SK-N-SH (cell line): ENCODE measurements at regions not wholly inside any gene's neighbourhood (a gene's known extent, or its start where the extent isn't known, plus 50 kb on each side); places are given as distances from the start of the nearest gene placed in this dataset.

Experiments used
- CTCF ChIA-PET: fragments of 300-600, 350-600 bp; formaldehyde crosslinking; extraction: SDS; loops from one replicate; lab custom pipeline; 2021; lab: Yijun Ruan, JAX
- POLR2A ChIA-PET: fragments of 350-600 bp; sonication (Branson Sonifier 250); formaldehyde crosslinking; extraction: SDS; loops from one replicate; lab custom pipeline; 2020; ENCODE audit warnings: antibody characterized with exemption, inconsistent platforms; lab: Yijun Ruan, JAX
- DNase-seq: peaks from one replicate; pipeline ENCODE4 v3.0.0; 2012
- H2AFZ ChIP-seq: fragments of 200-600 bp; sonication (generic); 2 replicates; pipeline ENCODE4 v1.8.1; 2016; ENCODE audit warnings: antibody characterized with exemption, mild to moderate bottlenecking, low read depth
- H3F3A ChIP-seq: fragments of 200-600 bp; sonication (generic); replicated peaks from 2 replicates; pipeline ENCODE3; 2016; ENCODE audit warnings: antibody characterized with exemption, mild to moderate bottlenecking; ENCODE audit not compliant: insufficient read depth
- H3K27ac ChIP-seq, 2 experiments: fragments of 200-500 bp in 1 of 2; fragments of 200-600 bp in 1 of 2; sonication (Bioruptor generic) in 1 of 2; sonication (generic), shearing (Covaris generic) in 1 of 2; 2 replicates each; pipeline versions ENCODE4 v1.5.1 to v1.6.1; 2014 to 2016; ENCODE audit warnings: low read depth in 2 of 2, inconsistent platforms in 1 of 2, low read length in 1 of 2, mild to moderate bottlenecking in 1 of 2, mixed read lengths in 1 of 2
- H3K27me3 ChIP-seq: fragments of 200-600 bp; sonication (generic), shearing (Covaris generic); 2 replicates; pipeline ENCODE4 v1.6.1; 2016; ENCODE audit warnings: mixed run types; ENCODE audit not compliant: insufficient read depth
- H3K36me3 ChIP-seq, 2 experiments: fragments of 200-500 bp in 1 of 2; fragments of 200-600 bp in 1 of 2; sonication (Bioruptor generic) in 1 of 2; sonication (generic) in 1 of 2; replicated peaks in 1 of 2; 2 replicates each; pipeline versions ENCODE3 to v1.5.1; 2014 to 2016; ENCODE audit warnings: low read length in 1 of 2, mild to moderate bottlenecking in 1 of 2; ENCODE audit not compliant: insufficient read depth in 2 of 2, control insufficient read depth in 1 of 2
- H3K4me1 ChIP-seq, 2 experiments: fragments of 200-500 bp in 1 of 2; fragments of 200-600 bp in 1 of 2; sonication (Bioruptor generic) in 1 of 2; sonication (generic), shearing (Covaris generic) in 1 of 2; 2 replicates each; pipeline versions ENCODE4 v1.5.1 to v1.6.1; 2014 to 2016; ENCODE audit warnings: low read depth in 1 of 2, low read length in 1 of 2, mixed run types in 1 of 2; ENCODE audit not compliant: insufficient read depth in 2 of 2, control insufficient read depth in 1 of 2
- H3K4me2 ChIP-seq: fragments of 200-600 bp; sonication (generic), shearing (Covaris generic); 2 replicates; pipeline ENCODE4 v1.6.1; 2017; ENCODE audit warnings: mixed run types
- H3K4me3 ChIP-seq, 2 experiments: fragments of 200-500 bp in 1 of 2; fragments of 200-600 bp in 1 of 2; sonication (Bioruptor generic) in 1 of 2; sonication (generic), shearing (Covaris generic) in 1 of 2; 2 replicates each; pipeline versions ENCODE4 v1.5.1 to v1.8.1; 2014 to 2016; ENCODE audit warnings: low read depth in 2 of 2, inconsistent platforms in 1 of 2, low read length in 1 of 2, mild to moderate bottlenecking in 1 of 2, mixed read lengths in 1 of 2, moderate library complexity in 1 of 2
- H3K79me2 ChIP-seq: fragments of 200-600 bp; sonication (generic); 2 replicates; pipeline ENCODE4 v1.8.1; 2017; ENCODE audit warnings: mild to moderate bottlenecking; ENCODE audit not compliant: insufficient read depth
- H3K9ac ChIP-seq: fragments of 200-600 bp; sonication (generic); 2 replicates; pipeline ENCODE4 v1.6.1; 2017; ENCODE audit warnings: mixed run types
- H3K9me2 ChIP-seq: fragments of 200-600 bp; sonication (generic); 2 replicates; pipeline ENCODE4 v1.6.1; 2017; ENCODE audit warnings: mixed run types
- H3K9me3 ChIP-seq: fragments of 200-600 bp; sonication (generic); 2 replicates; pipeline ENCODE4 v1.6.1; 2017; ENCODE audit warnings: mixed run types, mild to moderate bottlenecking, moderate library complexity
- H4K20me1 ChIP-seq: fragments of 200-600 bp; sonication (generic); 2 replicates; pipeline ENCODE4 v1.6.1; 2017; ENCODE audit warnings: mild to moderate bottlenecking, mixed run types; ENCODE audit not compliant: insufficient read depth
- EP300 ChIP-seq, 2 experiments: IDR thresholded peaks; 2 replicates each; pipeline versions ENCODE4 v1.4.0 to v1.6.1; 2012; ENCODE audit warnings: borderline replicate concordance in 1 of 2, low read depth in 1 of 2, low read length in 1 of 2
- FOSL2 ChIP-seq: IDR thresholded peaks from 2 replicates; pipeline ENCODE4 v1.4.0; 2012; ENCODE audit warnings: low read depth, mild to moderate bottlenecking, moderate library complexity, borderline replicate concordance
- FOXJ3 ChIP-seq: sonication (generic); formaldehyde crosslinking; IDR thresholded peaks from 2 replicates; pipeline ENCODE4 v1.5.1; 2020; ENCODE audit warnings: mild to moderate bottlenecking, missing genetic modification reagents
- JUND ChIP-seq: IDR thresholded peaks from 2 replicates; pipeline ENCODE4 v1.4.0; 2012
- PBX3 ChIP-seq: IDR thresholded peaks from 2 replicates; pipeline ENCODE4; 2012
- POLR2AphosphoS5 ChIP-seq: IDR thresholded peaks from 2 replicates; pipeline ENCODE4 v1.6.1; 2012; ENCODE audit warnings: low read depth, low read length
- RCOR1 ChIP-seq: fragments of 150-350 bp; IDR thresholded peaks from 2 replicates; pipeline ENCODE4 v1.6.1; 2017; ENCODE audit warnings: antibody characterized with exemption, low read length
- REST ChIP-seq: IDR thresholded peaks from 2 replicates; pipeline ENCODE4 v1.6.1; 2012; ENCODE audit warnings: mild to moderate bottlenecking, low read depth, low read length, moderate library complexity
- TCF12 ChIP-seq: IDR thresholded peaks from 2 replicates; pipeline ENCODE4 v1.4.0; 2012
- USF1 ChIP-seq: IDR thresholded peaks from 2 replicates; pipeline ENCODE4 v1.4.0; 2012; ENCODE audit warnings: low read depth, borderline replicate concordance
- ZBTB33 ChIP-seq: IDR thresholded peaks from 2 replicates; pipeline ENCODE4 v1.4.0; 2012; ENCODE audit warnings: low read depth, borderline replicate concordance
- WGBS: methylation state at CpG from one replicate; pipeline ENCODE4 v1.1.6; 2017; ENCODE audit warnings: low lambda C conversion rate; 5-methylcytosine and 5-hydroxymethylcytosine counted together
- TF ChIP-seq, protein P1 (sequence below): fragments of 200-600 bp; sonication (generic); IDR thresholded peaks from 2 replicates; pipeline ENCODE4 v1.6.1; 2017; ENCODE audit warnings: antibody characterized with exemption, mild to moderate bottlenecking, moderate library complexity
- TF ChIP-seq, protein P2 (sequence below): fragments of 150-350 bp; IDR thresholded peaks from 2 replicates; pipeline ENCODE4 v1.6.1; 2016; ENCODE audit warnings: mild to moderate bottlenecking, low read depth, low read length

- H4K20me1 ChIP-seq, result no peaks in the 10 kb centered on the region
- H3K4me1 ChIP-seq, result no peaks in the 10 kb centered on the region
- no peak overlapping the region for H3K4me3 ChIP-seq
- H3K9ac ChIP-seq, result no peak overlapping the region
- H3K27me3 ChIP-seq, result peaks cover 5% of the 10 kb centered on the region; the same call in 1 of the 2 replicates
- CTCF ChIA-PET, result no interaction called here
- H2AFZ ChIP-seq, result no peak overlapping the region
- 13% methylated on average over 4 of the region's 4 CpGs for WGBS
- H3K9me2 ChIP-seq, result no peaks in the 10 kb centered on the region
- H3K4me2 ChIP-seq, result no peak overlapping the region
- H3K27ac ChIP-seq, result no peak overlapping the region
- TF ChIP-seq POLR2AphosphoS5 (no peak), PBX3 (no peak), ZBTB33 (no peak), JUND (no peak), TCF12 (no peak), FOSL2 (no peak), REST (no peak), EP300 (IDR thresholded peaks at IDR 0.05; ENCODE audit: borderline replicate concordance in 1 of 2, low read depth in 1 of 2, low read length in 1 of 2) (no peak), USF1 (no peak), RCOR1 (no peak), FOXJ3 (CRISPR knock-in tag) (no peak)
- TF ChIP-seq, protein P1, sequence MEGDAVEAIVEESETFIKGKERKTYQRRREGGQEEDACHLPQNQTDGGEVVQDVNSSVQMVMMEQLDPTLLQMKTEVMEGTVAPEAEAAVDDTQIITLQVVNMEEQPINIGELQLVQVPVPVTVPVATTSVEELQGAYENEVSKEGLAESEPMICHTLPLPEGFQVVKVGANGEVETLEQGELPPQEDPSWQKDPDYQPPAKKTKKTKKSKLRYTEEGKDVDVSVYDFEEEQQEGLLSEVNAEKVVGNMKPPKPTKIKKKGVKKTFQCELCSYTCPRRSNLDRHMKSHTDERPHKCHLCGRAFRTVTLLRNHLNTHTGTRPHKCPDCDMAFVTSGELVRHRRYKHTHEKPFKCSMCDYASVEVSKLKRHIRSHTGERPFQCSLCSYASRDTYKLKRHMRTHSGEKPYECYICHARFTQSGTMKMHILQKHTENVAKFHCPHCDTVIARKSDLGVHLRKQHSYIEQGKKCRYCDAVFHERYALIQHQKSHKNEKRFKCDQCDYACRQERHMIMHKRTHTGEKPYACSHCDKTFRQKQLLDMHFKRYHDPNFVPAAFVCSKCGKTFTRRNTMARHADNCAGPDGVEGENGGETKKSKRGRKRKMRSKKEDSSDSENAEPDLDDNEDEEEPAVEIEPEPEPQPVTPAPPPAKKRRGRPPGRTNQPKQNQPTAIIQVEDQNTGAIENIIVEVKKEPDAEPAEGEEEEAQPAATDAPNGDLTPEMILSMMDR, result no peak
- TF ChIP-seq, protein P2, sequence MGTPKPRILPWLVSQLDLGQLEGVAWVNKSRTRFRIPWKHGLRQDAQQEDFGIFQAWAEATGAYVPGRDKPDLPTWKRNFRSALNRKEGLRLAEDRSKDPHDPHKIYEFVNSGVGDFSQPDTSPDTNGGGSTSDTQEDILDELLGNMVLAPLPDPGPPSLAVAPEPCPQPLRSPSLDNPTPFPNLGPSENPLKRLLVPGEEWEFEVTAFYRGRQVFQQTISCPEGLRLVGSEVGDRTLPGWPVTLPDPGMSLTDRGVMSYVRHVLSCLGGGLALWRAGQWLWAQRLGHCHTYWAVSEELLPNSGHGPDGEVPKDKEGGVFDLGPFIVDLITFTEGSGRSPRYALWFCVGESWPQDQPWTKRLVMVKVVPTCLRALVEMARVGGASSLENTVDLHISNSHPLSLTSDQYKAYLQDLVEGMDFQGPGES, result no peak
- H3K36me3 ChIP-seq, result no peaks in the 10 kb centered on the region
- POLR2A ChIA-PET, result no interaction called here
- no peaks in the 10 kb centered on the region for H3K79me2 ChIP-seq
- H3K9me3 ChIP-seq, result no peaks in the 10 kb centered on the region
- no peak for DNase-seq
- no peaks in the 10 kb centered on the region for H3F3A ChIP-seq
Measured at GRCh38 chr17:15103785-15104184, 161.3 kb downstream of the PMP22 start.
